Pancreas (tissue), 10 donors: ENCODE measurements at regions not wholly inside any gene's neighbourhood (a gene's known extent, or its start where the extent isn't known, plus 50 kb on each side); places are given as distances from the start of the nearest gene placed in this dataset.

Source experiments
- ATAC-seq, 4 donors: fragments of 200-7000 bp; cut with Tn5 transposase; one replicate each; pipeline versions ENCODE4 v1.8.0 to v1.9.1; 2020; ENCODE audit warnings: mild to moderate bottlenecking in 4 of 4, moderate library complexity in 4 of 4
- DNase-seq, 6 donors: peaks; one replicate each; pipeline ENCODE4 v3.0.0-alpha.2; 2020
- FAIRE-seq: peaks from 2 replicates; lab custom pipeline; 2012; peaks lifted over from hg19 to GRCh38; lab: Jason Lieb, UNC
- H3K27ac ChIP-seq, 4 donors: fragments of 200-600 bp; sonication (generic); 1 replicate in 3 of 4; 2 replicates in 1 of 4; pipeline versions ENCODE4 v1.5.0 to v1.8.0; 2020
- H3K27me3 ChIP-seq, 4 donors: fragments of 200-600 bp; one replicate each; pipeline ENCODE4 v1.8.0; 2021
- H3K36me3 ChIP-seq, 3 donors: fragments of 200-600 bp; sonication (generic) in 1 of 3; one replicate each; pipeline versions ENCODE4 v1.5.0 to v1.8.0; 2020 to 2021
- H3K4me1 ChIP-seq, 3 donors: fragments of 200-600 bp; one replicate each; pipeline ENCODE4 v1.8.0; 2021
- H3K4me3 ChIP-seq, 4 donors: fragments of 200-600 bp; sonication (generic) in 2 of 4; one replicate each; pipeline versions ENCODE4 v1.5.0 to v1.8.0; 2020 to 2021
- H3K9me3 ChIP-seq, 4 donors: fragments of 200-600 bp; one replicate each; pipeline ENCODE4 v1.8.0; 2021
- CTCF ChIP-seq, 4 donors: fragments of 200-600 bp; sonication (generic) in 3 of 4; IDR thresholded peaks; one replicate each; pipeline versions ENCODE4 v1.5.0 to v1.8.0; 2021; ENCODE audit warnings: antibody characterized with exemption in 4 of 4
- WGBS, 2 donors: extraction: QIAGEN DNeasy Blood & Tissue Kit; methylation state at CpG; one replicate each; pipeline ENCODE4 v1.1.7; 2013; 5-methylcytosine and 5-hydroxymethylcytosine counted together
- intact Hi-C, 3 donors: fragments of 100-400 bp; cut with DNase I; formaldehyde crosslinking; loops; one replicate each; pipeline versions ENCODE4 v1.11.1 to v1.14.2; 2022
- donor health status: healthy with polysubstance abuse.
- donor health status: DM: no; HTN: no; CAD: no; lungs with moderate emphysema.
- donor health status: DM: no; HTN: no; CAD: no.
- donor health status: control.
- donor health status: control.
- donor health status: Bipolar disorder and iron deficiency.
- donor health status: DM: yes; HTN: yes; CAD: no.
- donor health status: DM: no; HTN: no; CAD: no.
- donor health status: DM: no; HTN: no; CAD: no.
- donor health status: DM: yes; HTN: yes; CAD: no.

- WGBS, 2 donors = 17 to 23% methylated on average over 2 of the region's 2 CpGs
- H3K27ac ChIP-seq = peak overlapping the region in 2 of 4 donors; percentile 48 to 71
- H3K36me3 ChIP-seq = no peaks in the 10 kb centered on the region
- peak; percentile 30 to 73 (median 70) for ATAC-seq
- no peaks in the 10 kb centered on the region for H3K27me3 ChIP-seq
- H3K9me3 ChIP-seq = no peaks in the 10 kb centered on the region
- intact Hi-C loops = loop anchor here in 1 of 3 donors (5.0 kb wide), 1 partner anchor 370 kb away; no protein-coding TSS in a partner anchor
- peaks cover 21 to 49% (median 41%) of the 10 kb centered on the region in 3 donors for H3K4me1 ChIP-seq
- no peak for TF ChIP-seq CTCF (IDR thresholded peaks at IDR 0.05)
- FAIRE-seq = no peak
- peak in 3 of 6 donors; percentile 45 to 58 (median 48) for DNase-seq
- H3K4me3 ChIP-seq = no peak overlapping the region
These were observed 412.0 kb downstream of the MEIS1 start for GRCh38 chr2:66846887-66847286.

DNA sequence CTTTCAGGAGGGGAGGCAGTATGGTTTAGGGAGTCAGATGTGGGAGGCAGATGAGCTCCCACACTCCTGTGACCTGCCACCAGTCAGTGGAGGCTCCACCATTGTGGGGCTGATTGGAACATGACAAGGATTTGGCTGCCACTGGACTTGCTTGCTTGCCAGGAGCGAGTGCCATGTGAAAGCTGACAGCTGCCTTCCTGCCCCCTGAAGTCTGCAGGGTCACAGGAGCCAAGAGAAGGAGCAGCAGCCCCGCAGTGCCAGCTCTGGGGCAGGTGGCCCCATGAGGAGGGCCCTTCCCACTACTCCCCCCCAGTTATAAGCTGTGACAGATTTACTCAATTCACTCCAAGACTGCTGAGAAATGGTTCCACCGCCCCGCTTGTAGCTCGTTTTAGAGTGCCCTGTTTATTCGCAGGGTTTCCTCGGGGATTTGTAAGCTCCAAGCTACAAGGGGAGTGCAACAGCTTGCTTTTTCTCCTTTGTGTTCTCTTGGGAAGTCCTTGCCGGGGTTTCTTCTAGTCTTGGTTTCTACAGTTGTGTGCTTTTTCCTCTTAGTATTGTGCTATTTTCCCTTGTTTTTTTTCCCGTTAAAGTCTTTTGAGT, 414.3 kb downstream of the MEIS1 start:
- peak overlapping the region in 1 of 4 donors; percentile 4 for H3K4me3 ChIP-seq
- no peak for FAIRE-seq
- ATAC-seq = peak; percentile 70 to 83 (median 80)
- no peaks in the 10 kb centered on the region for H3K9me3 ChIP-seq
- H3K4me1 ChIP-seq = peaks cover 21 to 49% (median 41%) of the 10 kb centered on the region in 3 donors
- H3K36me3 ChIP-seq = no peaks in the 10 kb centered on the region
- TF ChIP-seq CTCF (IDR thresholded peaks at IDR 0.05) = no peak
- peak overlapping the region; percentile 48 to 76 (median 64) for H3K27ac ChIP-seq
- DNase-seq = peak; percentile 71 to 94 (median 90)
- 34 to 35% methylated on average over 9 of the region's 9 CpGs for WGBS, 2 donors
- intact Hi-C loops = loop anchor here in 1 of 3 donors (5.0 kb wide), 1 partner anchor 368 kb away; no protein-coding TSS in a partner anchor
- H3K27me3 ChIP-seq = no peaks in the 10 kb centered on the region

- H3K4me3 ChIP-seq = no peak overlapping the region
- intact Hi-C loops = no loop called here
- FAIRE-seq (no peak), DNase-seq (peak in 4 of 6 donors; percentile 13 to 36 (median 25)), ATAC-seq (peak; percentile 2 to 8 (median 7))
- H3K27ac ChIP-seq = peak overlapping the region; percentile 48 to 76 (median 64)
- H3K9me3 ChIP-seq = no peaks in the 10 kb centered on the region
- 46 to 61% methylated on average over 10 of the region's 10 CpGs for WGBS, 2 donors
- no peaks in the 10 kb centered on the region for H3K36me3 ChIP-seq
- TF ChIP-seq CTCF (IDR thresholded peaks at IDR 0.05) = no peak
- H3K4me1 ChIP-seq = peaks cover 21 to 49% (median 41%) of the 10 kb centered on the region in 3 donors
- H3K27me3 ChIP-seq = no peaks in the 10 kb centered on the region
These were observed 415.5 kb downstream of the MEIS1 start for GRCh38 chr2:66850376-66850775.

GRCh38 chr2:66851449-66851872, 416.5 kb downstream of the MEIS1 start:
- H3K4me1 ChIP-seq = peaks cover 19 to 40% (median 36%) of the 10 kb centered on the region in 3 donors
- no peaks in the 10 kb centered on the region for H3K9me3 ChIP-seq
- ATAC-seq = peak; percentile 12 to 60 (median 42)
- no peak for TF ChIP-seq CTCF (IDR thresholded peaks at IDR 0.05)
- WGBS, 2 donors = 35 to 40% methylated on average over 1 of the region's 1 CpG
- H3K27me3 ChIP-seq = no peaks in the 10 kb centered on the region
- FAIRE-seq = no peak
- intact Hi-C loops = no loop called here
- H3K36me3 ChIP-seq = no peaks in the 10 kb centered on the region
- H3K4me3 ChIP-seq = no peak overlapping the region
- H3K27ac ChIP-seq = peak overlapping the region in 3 of 4 donors; percentile 7 to 24 (median 13)
- DNase-seq = peak in 4 of 6 donors; percentile 51 to 70 (median 63)

DNA sequence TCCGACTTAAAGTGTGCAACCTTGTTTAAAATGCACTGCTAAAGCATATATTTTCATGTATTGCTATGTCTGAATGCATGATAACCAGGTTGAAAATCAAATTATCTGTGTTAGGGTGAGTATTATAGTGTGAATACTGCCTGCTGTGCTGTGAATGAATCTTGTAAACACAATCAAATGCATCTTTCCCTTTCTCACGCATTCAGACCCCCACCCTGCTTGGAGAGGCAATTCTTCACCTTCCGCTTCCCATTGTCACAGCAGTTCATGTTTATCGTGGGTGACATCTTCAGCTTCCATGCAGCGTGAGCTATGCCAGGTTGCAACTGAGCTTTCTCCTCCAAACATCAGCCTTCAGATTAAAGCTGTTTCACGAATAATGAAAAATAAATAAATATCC, 418.0 kb downstream of the MEIS1 start:
- no peak for FAIRE-seq
- no peaks in the 10 kb centered on the region for H3K9me3 ChIP-seq
- TF ChIP-seq CTCF (IDR thresholded peaks at IDR 0.05) = no peak
- no peak overlapping the region for H3K4me3 ChIP-seq
- H3K27me3 ChIP-seq = no peaks in the 10 kb centered on the region
- no peak for ATAC-seq
- H3K27ac ChIP-seq = no peak overlapping the region
- intact Hi-C loops = no loop called here
- no peak for DNase-seq
- 80 to 84% methylated on average over 6 of the region's 6 CpGs for WGBS, 2 donors
- no peaks in the 10 kb centered on the region for H3K36me3 ChIP-seq
- H3K4me1 ChIP-seq = peaks cover 16 to 28% (median 21%) of the 10 kb centered on the region in 3 donors
